LNCaP clone FGC (cell line): ENCODE measurements at regions not wholly inside any gene's neighbourhood (a gene's known extent, or its start where the extent isn't known, plus 50 kb on each side); places are given as distances from the start of the nearest gene placed in this dataset.

Source experiments
- DNase-seq: peaks from one replicate; pipeline ENCODE4 v3.0.0-alpha.2; 2011; ENCODE audit warnings: low read depth
- H3K4me3 ChIP-seq: 2 replicates; pipeline ENCODE4 v1.5.1; 2011; ENCODE audit warnings: mild to moderate bottlenecking, low read depth, low read length, control low read depth
- TF ChIP-seq, protein P1 (sequence below): IDR thresholded peaks from 2 replicates; pipeline ENCODE4 v1.5.1; 2012; ENCODE audit warnings: mild to moderate bottlenecking; ENCODE audit not compliant: control insufficient read depth, insufficient read depth; ENCODE audit errors: extremely low read depth

GRCh38 chr20:43786885-43787284 is 60.1 kb upstream of the GTSF1L start:
- no peak overlapping the region for H3K4me3 ChIP-seq
- no peak for DNase-seq
- TF ChIP-seq, protein P1, sequence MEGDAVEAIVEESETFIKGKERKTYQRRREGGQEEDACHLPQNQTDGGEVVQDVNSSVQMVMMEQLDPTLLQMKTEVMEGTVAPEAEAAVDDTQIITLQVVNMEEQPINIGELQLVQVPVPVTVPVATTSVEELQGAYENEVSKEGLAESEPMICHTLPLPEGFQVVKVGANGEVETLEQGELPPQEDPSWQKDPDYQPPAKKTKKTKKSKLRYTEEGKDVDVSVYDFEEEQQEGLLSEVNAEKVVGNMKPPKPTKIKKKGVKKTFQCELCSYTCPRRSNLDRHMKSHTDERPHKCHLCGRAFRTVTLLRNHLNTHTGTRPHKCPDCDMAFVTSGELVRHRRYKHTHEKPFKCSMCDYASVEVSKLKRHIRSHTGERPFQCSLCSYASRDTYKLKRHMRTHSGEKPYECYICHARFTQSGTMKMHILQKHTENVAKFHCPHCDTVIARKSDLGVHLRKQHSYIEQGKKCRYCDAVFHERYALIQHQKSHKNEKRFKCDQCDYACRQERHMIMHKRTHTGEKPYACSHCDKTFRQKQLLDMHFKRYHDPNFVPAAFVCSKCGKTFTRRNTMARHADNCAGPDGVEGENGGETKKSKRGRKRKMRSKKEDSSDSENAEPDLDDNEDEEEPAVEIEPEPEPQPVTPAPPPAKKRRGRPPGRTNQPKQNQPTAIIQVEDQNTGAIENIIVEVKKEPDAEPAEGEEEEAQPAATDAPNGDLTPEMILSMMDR = no peak

- DNase-seq = no peak
- TF ChIP-seq, protein P1 = no peak
- H3K4me3 ChIP-seq = no peak overlapping the region
Observed at GRCh38 chr20:43781215-43781614, 54.4 kb upstream of the GTSF1L start.

GRCh38 chr20:43778375-43778774 is 51.6 kb upstream of the GTSF1L start:
- DNase-seq = no peak
- TF ChIP-seq, protein P1 = no peak
- H3K4me3 ChIP-seq = no peak overlapping the region

DNA sequence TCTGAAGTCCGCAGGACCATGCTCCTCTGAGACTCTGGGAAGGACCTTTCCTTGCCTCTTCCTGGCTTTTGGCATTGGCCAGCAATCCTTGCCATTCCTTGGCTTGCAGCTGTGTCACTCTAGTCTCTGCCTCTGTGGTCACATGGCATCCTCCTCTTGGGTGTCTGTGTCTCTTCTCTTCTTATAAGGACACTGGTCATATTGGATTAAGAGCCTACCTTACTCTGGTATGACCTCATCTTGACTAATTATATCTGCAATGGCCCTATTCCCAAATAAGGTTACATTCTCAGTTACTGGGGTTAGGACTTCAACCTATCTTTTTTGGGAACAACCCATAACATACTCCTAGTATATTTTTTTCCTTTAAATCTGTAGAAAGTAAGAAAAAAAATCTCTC is 49.9 kb upstream of the GTSF1L start:
- DNase-seq = no peak
- no peak overlapping the region for H3K4me3 ChIP-seq
- TF ChIP-seq, protein P1 = no peak
